K562 (cell line): ENCODE measurements at regions not wholly inside any gene's neighbourhood (a gene's known extent, or its start where the extent isn't known, plus 50 kb on each side); places are given as distances from the start of the nearest gene placed in this dataset.

Source experiments
- ATF2 ChIP-seq: sonication (generic); formaldehyde crosslinking; IDR thresholded peaks from 2 replicates; pipeline ENCODE4 v1.8.1; 2022; ENCODE audit warnings: missing genetic modification reagents
- CREB3L1 ChIP-seq: fragments of 450-650 bp; IDR thresholded peaks from 2 replicates; pipeline ENCODE4 v1.6.1; 2014; ENCODE audit warnings: low read depth, mild to moderate bottlenecking, moderate library complexity, borderline replicate concordance
- GTF2F1 ChIP-seq: IDR thresholded peaks from 2 replicates; pipeline ENCODE4 v1.6.1; 2011; ENCODE audit warnings: low read depth, low read length, improper control_type of control experiment
- PATZ1 ChIP-seq: fragments of 250-450 bp; sonication (Bioruptor Pico); IDR thresholded peaks from 2 replicates; pipeline ENCODE4 v1.5.0; 2020; ENCODE audit warnings: mild to moderate bottlenecking, borderline replicate concordance
- POLR2A ChIP-seq: fragments of 450-650 bp; conservative IDR thresholded peaks from 2 replicates; pipeline ENCODE4 v1.6.1; 2016
- SMAD4 ChIP-seq: fragments of 250-450 bp; sonication (Bioruptor Pico); conservative IDR thresholded peaks from 2 replicates; pipeline ENCODE4 v1.8.0; 2021; ENCODE audit warnings: inconsistent platforms, mild to moderate bottlenecking, moderate library complexity

GRCh38 chr6:12648171-12648570, 68.4 kb upstream of the PHACTR1 start:
- TF ChIP-seq POLR2A (no peak), PATZ1 (CRISPR knock-in tag) (no peak), ATF2 (CRISPR knock-in tag) (no peak), CREB3L1 (no peak), GTF2F1 (no peak), SMAD4 (CRISPR knock-in tag) (no peak)
